Thoracic aorta (tissue), 2 donors: ENCODE measurements at regions not wholly inside any gene's neighbourhood (a gene's known extent, or its start where the extent isn't known, plus 50 kb on each side); places are given as distances from the start of the nearest gene placed in this dataset.
"Not testable (repeated sequence)": the region's sequence is repeated elsewhere in the genome, so short reads cannot be mapped to it uniquely, and the experiment has no call there.

ENCODE experiments used
- ATAC-seq: fragments of 150-250 bp; one replicate; pipeline ENCODE4 v1.8.0; 2017; ENCODE audit warnings: low read depth; ENCODE audit not compliant: insufficient number of reproducible peaks, low FRiP score
- DNase-seq: peaks from one replicate; pipeline ENCODE4 v3.0.0-alpha.2; 2020; ENCODE audit warnings: low spot score
- H3K27ac ChIP-seq, 2 donors: fragments of 200-600 bp; sonication (generic); 1 replicate in 1 of 2; 2 replicates in 1 of 2; pipeline ENCODE4 v1.5.1; 2016; ENCODE audit warnings: mild to moderate bottlenecking in 2 of 2, moderate library complexity in 2 of 2
- H3K27me3 ChIP-seq: fragments of 200-600 bp; sonication (generic); replicated peaks from 2 replicates; pipeline ENCODE4 v1.6.0; 2016; ENCODE audit warnings: mild to moderate bottlenecking; ENCODE audit not compliant: insufficient read depth
- H3K36me3 ChIP-seq: fragments of 200-600 bp; sonication (generic); one replicate; pipeline ENCODE4 v1.5.1; 2016
- H3K4me1 ChIP-seq, 2 donors: fragments of 200-600 bp; sonication (generic); 1 replicate in 1 of 2; 2 replicates in 1 of 2; pipeline versions ENCODE4 v1.5.1 to v1.6.0; 2016; ENCODE audit warnings: low read depth in 2 of 2, mild to moderate bottlenecking in 1 of 2; ENCODE audit not compliant: control insufficient read depth in 1 of 2
- H3K4me3 ChIP-seq: fragments of 200-600 bp; sonication (generic); 2 replicates; pipeline ENCODE4 v1.5.1; 2016; ENCODE audit warnings: mild to moderate bottlenecking
- H3K9me3 ChIP-seq: fragments of 200-600 bp; sonication (generic); 2 replicates; pipeline ENCODE4 v1.5.1; 2016
- TF ChIP-seq, protein P1 (sequence below): fragments of 200-600 bp; sonication (generic); IDR thresholded peaks from one replicate; pipeline ENCODE4 v1.5.1; 2019; ENCODE audit warnings: antibody characterized with exemption

DNA sequence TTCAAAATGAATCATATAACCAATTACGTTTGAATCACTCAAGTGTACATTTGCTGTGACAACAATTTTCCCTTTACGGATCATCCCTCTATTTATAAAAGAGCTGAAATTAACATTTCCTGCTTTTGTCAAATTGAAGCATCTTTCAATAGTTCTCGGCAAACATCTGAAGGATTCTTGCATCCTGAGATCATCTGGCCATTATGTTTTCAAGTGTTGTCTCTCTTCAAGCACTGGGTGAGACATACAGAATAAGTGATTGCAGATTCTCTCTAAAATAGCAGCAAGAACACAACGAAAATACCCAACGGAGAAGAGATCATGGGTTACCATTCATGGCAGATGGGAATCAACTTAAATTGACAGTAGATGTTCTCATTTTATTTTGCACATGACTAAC, 283.4 kb upstream of the GRAMD2B start:
- DNase-seq, result no peak
- TF ChIP-seq, protein P1, sequence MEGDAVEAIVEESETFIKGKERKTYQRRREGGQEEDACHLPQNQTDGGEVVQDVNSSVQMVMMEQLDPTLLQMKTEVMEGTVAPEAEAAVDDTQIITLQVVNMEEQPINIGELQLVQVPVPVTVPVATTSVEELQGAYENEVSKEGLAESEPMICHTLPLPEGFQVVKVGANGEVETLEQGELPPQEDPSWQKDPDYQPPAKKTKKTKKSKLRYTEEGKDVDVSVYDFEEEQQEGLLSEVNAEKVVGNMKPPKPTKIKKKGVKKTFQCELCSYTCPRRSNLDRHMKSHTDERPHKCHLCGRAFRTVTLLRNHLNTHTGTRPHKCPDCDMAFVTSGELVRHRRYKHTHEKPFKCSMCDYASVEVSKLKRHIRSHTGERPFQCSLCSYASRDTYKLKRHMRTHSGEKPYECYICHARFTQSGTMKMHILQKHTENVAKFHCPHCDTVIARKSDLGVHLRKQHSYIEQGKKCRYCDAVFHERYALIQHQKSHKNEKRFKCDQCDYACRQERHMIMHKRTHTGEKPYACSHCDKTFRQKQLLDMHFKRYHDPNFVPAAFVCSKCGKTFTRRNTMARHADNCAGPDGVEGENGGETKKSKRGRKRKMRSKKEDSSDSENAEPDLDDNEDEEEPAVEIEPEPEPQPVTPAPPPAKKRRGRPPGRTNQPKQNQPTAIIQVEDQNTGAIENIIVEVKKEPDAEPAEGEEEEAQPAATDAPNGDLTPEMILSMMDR, result no peak
- Histone ChIP-seq H3K9me3 (no peaks in the 10 kb centered on the region), H3K4me1 (no peaks in the 10 kb centered on the region), H3K4me3 (no peak overlapping the region), H3K27me3 (no peaks in the 10 kb centered on the region), H3K27ac (no peak overlapping the region), H3K36me3 (no peaks in the 10 kb centered on the region)
- ATAC-seq, result no peak

DNA sequence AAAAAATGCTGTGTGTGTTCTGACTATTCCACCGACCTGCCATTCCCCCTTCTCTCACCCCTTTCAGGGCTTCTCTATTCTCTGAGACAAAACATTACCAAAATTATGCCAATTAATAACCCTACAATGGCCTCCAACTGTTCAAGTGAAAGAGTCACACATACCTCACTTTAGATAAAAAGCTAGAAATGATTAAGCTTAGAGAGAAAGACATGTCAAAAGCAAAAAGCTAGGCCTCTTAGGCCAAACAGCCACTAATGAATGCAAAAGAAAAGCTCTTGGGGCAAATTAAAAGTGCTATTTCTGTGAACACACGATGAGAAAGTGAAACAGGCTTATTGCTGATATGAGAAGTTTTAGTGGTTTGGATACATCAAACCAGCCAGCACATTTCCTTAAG, 279.6 kb upstream of the GRAMD2B start:
- TF ChIP-seq, protein P1, result no peak
- Histone ChIP-seq H3K27me3 (no peaks in the 10 kb centered on the region), H3K27ac (no peak overlapping the region), H3K4me1 (no peaks in the 10 kb centered on the region), H3K4me3 (no peak overlapping the region), H3K36me3 (no peaks in the 10 kb centered on the region), H3K9me3 (no peaks in the 10 kb centered on the region)
- no peak for ATAC-seq
- no peak for DNase-seq

DNA sequence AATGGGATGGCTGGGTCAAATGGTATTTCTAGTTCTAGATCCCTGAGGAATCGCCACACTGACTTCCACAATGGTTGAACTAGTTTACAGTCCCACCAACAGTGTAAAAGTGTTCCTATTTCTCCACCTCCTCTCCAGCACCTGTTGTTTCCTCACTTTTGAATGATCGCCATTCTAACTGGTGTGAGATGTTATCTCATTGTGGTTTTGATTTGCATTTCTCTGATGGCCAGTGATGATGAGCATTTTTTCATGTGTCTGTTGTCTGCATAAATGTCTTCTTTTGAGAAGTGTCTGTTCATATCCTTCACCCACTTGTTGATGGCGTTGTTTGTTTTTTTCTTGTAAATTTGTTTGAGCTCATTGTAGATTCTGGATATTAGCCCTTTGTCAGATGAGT, 272.9 kb upstream of the GRAMD2B start:
- ATAC-seq, result not testable (repeated sequence)

DNA sequence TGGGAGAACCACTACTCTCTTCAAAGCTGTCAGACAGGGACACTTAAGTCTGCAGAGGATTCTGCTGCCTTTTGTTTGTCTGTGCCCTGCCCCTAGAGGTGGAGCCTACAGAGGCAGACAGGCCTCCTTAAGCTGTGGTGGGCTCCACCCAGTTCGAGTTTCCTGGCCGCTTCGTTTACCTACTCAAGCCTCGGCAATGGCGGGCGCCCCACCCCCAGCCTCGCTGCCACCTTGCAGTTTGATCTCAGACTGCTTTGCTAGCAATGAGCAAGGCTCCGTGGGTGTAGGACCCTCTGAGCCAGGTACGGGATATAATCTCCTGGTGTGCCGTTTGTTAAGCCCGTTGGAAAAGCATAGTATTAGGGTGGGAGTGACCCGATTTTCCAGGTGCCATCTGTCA, 267.9 kb upstream of the GRAMD2B start:
- H3K9me3 ChIP-seq, result peaks cover 11% of the 10 kb centered on the region
- not testable (repeated sequence) for DNase-seq, H3K4me1 ChIP-seq, ATAC-seq, H3K27me3 ChIP-seq, H3K4me3 ChIP-seq, H3K27ac ChIP-seq, H3K36me3 ChIP-seq

More for the DNA sequence above, 272.9 kb upstream of the GRAMD2B start:
- DNase-seq, H3K36me3 ChIP-seq, H3K27me3 ChIP-seq, H3K9me3 ChIP-seq, H3K27ac ChIP-seq, H3K4me3 ChIP-seq, H3K4me1 ChIP-seq: not testable (repeated sequence)

DNA sequence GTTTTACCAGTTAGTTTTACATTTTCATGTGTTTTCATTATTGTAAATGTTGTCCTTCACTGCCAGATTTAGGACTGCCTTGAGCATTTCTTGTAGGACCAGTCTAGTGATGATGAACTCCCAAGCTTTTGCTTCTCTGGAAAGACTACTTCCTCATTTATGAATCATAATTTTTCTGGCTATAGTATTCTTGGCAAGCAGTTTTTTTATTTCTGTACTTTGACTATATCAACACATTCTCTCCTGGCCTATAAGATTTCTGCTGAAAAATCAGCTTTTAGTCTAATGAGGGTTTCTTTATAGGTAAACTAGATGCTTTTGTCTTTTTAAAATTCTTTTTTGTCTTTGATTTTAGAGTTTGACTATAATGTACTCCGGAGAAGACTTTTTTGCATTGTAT, 256.8 kb upstream of the GRAMD2B start:
- Histone ChIP-seq H3K4me1 (no peaks in the 10 kb centered on the region), H3K27ac (no peak overlapping the region), H3K27me3 (no peaks in the 10 kb centered on the region), H3K36me3 (no peaks in the 10 kb centered on the region), H3K9me3 (peaks cover 23% of the 10 kb centered on the region), H3K4me3 (no peak overlapping the region)
- ATAC-seq (no peak), DNase-seq (no peak)
- TF ChIP-seq, protein P1, result no peak

DNA sequence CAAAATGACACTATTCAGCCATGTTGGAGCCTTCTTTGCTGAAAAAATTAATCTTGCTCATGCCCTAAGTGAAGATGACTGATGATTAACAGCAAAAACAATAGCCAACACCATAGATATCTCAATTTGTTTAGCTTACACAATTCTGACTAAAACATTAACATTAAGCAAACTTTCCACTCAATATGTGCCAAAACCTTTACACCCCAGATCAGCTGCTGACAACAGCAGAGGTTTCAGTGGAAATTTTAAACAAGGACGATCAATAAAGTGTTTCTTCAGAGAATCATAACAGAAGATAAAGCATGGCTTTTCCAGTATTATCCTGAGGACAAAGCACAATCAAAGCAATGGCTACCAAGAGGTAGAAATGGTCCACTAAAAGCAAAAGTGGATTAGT, 254.4 kb upstream of the GRAMD2B start:
- H3K27me3 ChIP-seq, result no peaks in the 10 kb centered on the region
- ATAC-seq (no peak), DNase-seq (no peak)
- H3K4me1 ChIP-seq, result no peaks in the 10 kb centered on the region
- peaks cover 23% of the 10 kb centered on the region for H3K9me3 ChIP-seq
- no peak overlapping the region for H3K4me3 ChIP-seq
- TF ChIP-seq, protein P1, result no peak
- H3K27ac ChIP-seq, result no peak overlapping the region
- no peaks in the 10 kb centered on the region for H3K36me3 ChIP-seq
